HG02571 (cell line): ENCODE measurements at regions not wholly inside any gene's neighbourhood (a gene's known extent, or its start where the extent isn't known, plus 50 kb on each side); places are given as distances from the start of the nearest gene placed in this dataset.

Experiments used
- ATAC-seq: cut with Tn5 transposase; IDR thresholded peaks from one replicate; pipeline ENCODE4 v1.9.1; 2021; ENCODE audit warnings: mild to moderate bottlenecking, moderate library complexity; ENCODE audit not compliant: unreplicated experiment

DNA sequence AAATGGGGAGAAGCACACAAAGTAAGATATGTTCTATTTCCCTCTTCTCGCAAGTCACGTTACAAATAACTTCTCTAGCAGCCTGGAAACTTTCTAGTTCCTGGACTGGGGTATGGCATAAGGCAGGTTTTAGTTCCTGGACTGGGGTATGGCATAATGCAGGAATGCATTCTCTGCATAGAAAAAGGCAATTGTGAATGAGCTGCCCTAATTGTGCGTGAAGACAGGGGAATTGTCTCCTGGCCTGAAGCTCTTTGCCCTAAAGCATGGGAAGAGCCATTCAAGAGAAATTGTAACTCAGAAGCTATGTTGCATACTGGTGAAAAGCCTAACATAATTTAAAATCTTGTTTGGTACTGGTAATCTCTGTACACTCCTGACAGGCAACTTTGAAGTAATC lies 54.3 kb upstream of the CBLB start:
- ATAC-seq, result no peak

DNA sequence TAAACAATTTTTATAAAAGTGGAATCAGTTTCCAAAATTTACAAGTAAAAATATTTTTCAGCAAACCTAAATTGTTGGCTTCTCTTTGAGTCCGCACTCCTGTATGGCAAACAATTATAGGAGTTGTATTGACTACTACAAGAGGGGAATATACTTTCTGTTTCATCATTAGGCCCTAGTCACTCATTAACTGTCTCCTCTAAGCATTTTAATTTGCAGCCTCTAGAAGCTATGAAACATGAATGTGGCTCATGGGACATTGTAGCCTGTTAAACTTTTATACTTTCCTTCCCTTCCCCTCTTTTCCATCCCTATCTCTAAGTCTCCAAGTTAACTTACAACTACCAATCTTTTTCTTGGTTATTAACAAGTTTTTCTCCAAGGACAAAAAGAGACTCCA lies 58.9 kb upstream of the CBLB start:
- no peak for ATAC-seq

DNA sequence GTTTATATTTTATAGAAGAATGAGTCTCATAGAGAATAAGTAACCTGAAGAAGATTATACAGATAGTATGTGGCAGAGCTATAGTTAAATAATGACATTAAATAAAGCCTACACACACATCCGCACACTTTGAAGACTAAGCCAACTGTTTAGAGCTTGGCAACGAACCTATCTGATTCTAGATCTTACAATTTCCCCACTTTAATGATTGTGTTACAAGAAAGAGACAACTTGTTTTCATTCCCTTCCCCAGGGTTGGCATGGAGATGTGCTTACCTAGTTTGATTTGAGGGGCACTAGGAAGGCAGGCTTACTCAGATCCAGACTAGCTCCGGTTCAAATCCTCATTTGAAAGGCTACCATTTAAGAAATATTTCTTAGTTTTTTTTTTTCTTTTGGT lies 61.9 kb upstream of the CBLB start:
- ATAC-seq, result no peak

DNA sequence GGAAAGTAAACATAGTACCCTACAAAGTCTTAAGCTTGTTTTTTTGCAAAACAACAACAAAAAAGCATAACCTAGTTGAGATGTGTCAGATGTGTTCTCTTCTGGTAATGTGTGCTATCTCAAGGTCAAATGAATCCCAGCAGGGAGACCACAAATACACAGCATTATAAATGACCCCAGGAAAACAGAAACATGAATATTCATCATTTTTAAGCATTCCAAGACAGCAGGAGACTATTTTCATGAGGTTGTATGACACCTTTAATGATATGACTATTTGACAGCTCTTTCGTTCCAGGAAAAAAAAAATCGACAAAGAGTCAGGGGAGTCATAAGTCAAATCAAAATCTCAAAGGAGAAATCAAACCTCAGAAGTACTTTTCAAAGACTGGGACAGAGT lies 62.7 kb upstream of the CBLB start:
- no peak for ATAC-seq

DNA sequence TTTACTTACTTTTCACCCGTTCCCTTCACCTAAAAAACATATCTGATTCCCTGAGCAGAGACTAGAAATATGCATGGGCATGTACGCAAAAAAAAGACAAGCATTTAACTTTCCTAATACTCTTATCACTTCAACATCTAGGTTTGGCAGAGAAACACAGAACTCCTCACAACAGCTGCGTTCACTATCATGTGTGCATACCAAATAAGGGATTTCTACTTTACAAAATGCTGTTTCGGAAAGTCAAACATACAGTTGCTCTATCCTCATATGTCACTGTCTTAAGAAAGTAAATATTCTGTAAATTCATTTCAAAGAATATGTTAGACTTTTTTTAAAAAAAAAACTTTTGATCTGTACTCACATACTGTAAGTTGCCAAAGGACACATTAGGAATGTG lies 65.1 kb upstream of the CBLB start:
- ATAC-seq, result no peak

DNA sequence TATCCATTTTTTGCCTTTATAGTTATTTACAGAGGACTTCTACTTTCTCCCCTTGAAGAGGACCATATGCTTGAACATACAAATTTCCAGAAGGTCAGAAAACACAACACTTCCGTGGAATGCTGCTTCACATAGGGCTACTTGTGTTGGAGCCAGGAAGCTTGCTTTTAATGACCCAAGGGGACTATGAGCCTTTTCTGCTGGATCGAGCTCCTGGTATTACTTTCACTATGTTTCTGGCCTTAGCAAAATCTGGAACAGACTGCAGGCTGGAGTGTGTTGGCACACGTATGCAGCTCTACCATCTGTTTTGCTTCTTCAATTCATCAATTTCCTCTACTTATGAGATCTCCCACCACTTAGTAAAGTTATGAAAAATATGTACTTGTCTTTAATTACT lies 69.3 kb upstream of the CBLB start:
- no peak for ATAC-seq

DNA sequence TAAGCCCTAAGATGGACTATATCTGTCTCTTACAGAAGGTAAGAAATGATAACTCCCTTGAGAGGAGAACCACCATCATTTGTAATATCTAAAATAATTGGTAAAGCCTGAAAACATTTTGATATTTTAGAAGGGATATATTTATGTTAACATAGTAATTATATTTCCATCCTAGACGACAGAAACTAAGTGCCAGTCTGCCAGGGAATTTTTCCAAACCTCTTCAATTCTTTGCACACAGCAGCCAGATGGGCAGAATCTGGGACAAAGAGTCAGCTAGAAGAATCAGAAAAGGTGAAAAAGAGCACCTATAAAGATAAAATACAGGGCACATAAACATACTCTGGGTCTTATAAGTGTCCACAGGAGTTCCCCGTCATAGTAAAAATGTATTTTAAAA lies 70.0 kb upstream of the CBLB start:
- ATAC-seq, result no peak

DNA sequence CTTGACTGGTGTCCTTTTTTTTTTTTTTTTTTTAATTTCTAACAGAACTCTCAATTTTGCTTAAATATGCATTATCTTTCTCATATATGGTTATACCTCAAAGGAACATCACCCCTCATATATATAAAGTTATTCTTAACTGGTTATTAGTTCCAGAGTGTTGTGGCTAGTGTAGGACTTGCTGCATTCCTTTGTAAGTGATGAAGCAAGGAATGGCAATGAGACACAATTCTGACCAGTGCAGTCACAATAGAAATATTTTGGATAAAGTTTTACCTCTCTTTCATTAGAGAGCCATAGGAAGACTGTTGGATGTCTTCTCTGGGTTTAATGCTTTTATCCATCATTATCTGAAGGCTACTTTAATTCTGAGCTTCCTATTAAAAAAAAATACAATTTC lies 75.5 kb upstream of the CBLB start:
- no peak for ATAC-seq

DNA sequence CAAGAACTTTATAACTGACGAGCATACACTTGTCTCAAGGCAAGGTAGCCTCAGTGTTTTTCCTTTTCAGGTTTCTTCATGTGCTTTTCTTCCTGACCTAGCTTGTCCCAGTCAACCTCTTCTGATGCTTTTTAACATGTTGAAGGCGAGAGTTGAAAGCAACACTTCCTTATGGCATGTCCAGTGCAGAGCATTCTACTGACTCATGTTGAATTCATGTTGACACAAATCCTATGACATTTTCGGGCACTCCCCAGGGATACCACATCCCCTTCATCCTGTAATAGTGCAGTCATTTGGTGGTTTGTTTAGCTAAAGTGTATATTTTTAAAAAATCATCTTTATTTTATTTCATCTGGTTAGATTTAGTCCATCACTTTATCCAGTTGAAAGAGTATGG lies 75.9 kb upstream of the CBLB start:
- no peak for ATAC-seq

DNA sequence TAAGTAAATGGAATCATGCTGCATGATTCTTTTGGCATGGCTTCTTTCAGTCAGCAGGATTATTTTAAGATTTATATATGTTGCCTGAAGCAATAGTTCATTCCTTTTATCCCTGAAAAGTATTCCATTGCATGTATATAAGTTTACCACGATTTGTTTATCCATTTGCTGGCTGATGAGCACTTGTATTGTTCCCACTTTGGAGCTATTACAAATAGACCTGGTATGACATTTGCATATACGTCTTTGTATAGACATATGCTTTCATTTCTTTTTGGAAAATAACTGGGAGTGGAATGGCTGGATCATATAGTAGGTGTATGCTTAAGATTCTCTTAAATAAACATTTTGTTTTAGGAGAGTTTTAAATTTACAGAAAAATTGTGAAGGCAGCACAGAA lies 79.3 kb upstream of the CBLB start:
- no peak for ATAC-seq

DNA sequence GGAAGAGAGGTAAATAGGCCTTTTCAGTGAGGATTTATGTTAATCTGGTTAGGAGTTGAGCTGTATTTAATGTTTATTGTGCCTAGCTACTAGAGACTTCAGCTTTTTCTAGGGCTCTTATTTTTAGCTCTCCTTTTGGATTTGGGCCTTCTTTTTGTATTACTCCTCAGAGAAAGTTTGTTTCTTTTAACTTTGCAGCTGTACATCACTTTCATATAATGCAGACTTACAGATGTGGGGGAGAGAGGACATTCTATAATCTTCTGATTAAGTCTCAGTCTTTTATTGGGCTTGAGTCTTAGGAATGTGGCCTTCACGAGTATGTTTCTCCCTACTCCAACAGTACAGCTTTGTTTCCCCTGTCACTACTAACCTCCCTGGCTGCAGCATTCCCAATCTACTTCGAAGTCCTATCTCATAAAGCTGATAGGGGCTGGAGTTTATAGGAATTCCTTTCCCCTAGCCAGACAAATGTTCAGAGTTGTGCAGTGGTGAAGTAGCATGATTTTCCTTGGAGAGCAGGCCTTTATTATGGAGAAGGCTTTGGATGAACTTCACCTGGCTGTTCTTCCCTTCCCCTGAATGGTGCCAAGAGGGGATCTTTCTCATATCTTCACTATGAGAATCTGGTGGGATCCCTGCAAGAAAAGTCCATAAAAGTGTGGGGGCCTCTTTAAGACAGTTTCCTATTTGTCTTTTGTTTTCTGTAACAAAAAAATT lies 82.2 kb upstream of the CBLB start:
- ATAC-seq, result no peak

DNA sequence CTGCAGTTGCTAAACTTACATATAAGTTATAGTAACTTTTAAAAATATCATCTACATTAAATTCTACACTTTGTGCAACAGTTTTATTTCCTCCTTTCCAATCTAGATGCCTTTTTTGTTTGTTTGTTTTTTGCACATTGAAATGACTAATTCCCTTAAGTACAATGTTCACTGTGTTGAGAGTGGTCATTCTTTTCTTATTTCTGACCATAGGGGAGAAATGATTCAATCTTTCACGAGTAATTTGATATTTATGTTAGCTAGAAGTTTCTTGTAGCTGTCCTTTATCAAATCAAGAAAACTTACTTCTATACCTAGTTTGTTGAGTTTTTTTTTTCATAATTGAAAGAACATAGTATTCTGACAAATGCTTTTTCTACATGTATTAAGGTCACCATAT lies 85.0 kb upstream of the CBLB start:
- no peak for ATAC-seq

DNA sequence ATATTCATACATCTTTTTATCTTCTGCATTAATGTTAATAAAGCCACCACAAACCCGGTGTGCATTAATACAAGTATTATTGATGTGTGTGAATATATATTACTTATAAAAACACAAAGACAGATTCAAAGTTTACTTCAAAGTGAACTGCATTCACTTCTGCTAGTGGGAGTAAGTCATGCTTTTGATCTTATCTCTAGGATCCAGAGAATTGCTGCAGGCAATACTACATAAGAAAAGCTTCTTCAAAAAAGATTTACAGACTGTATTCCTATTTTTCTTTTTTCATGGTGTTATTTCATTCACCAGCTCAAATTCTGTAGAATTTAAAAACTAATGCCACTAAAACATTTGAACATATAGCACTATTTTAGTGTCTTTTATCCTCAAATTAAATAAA lies 87.5 kb upstream of the CBLB start:
- no peak for ATAC-seq

DNA sequence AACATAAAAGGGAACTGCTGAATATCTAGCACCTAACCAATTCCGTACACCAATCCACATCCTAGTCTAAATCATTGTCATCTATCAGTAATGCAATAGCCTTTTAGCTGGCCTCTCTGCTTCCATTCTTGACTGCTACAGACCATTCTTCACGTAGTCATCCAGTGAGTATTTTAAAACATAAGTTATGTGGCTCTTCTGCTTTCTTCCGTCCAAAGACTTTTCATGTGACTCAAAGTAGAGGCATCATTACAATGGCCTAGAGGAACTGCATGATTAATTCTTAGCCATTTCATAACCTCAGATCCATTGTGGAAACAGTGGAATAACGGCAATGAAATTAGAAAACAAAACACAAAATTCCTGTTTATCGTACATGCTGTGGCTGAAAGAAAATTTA lies 88.9 kb upstream of the CBLB start:
- ATAC-seq, result no peak

DNA sequence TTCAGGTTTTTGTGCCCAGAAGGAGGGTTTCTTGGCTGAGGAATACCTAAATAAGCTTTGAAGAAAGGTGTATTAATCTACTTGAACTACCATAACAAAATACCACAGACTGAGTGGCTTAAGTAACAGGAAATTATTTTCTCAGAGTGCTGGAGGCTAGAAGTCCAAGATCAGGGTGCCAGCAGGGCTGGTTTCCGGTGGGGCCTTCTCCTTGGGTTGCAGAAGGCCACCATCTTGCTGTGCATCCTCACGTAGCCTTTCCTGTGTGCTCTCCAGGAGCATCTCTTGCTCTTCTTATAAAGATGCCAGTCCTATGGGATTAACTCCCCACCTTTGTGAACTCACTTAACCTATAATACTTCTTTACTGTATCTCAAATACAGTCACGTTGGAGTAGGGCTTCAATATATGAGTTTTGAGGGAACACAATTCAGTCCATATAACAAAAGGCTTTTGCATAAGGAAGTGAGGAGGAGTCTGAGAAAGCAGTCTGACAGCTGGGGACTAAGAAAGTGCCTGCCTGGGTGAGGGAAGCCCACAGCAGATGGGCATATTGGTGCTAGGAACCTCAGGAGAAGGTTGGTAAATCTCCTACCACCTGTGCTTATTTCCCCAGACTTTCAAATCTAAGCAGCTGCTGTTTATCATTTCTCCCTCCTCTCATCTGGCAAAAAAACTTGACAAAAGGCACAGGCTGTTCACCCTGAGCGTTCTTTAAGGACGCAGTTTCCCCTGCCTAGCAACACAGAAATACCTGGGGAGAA lies 89.6 kb upstream of the CBLB start:
- ATAC-seq, result no peak

DNA sequence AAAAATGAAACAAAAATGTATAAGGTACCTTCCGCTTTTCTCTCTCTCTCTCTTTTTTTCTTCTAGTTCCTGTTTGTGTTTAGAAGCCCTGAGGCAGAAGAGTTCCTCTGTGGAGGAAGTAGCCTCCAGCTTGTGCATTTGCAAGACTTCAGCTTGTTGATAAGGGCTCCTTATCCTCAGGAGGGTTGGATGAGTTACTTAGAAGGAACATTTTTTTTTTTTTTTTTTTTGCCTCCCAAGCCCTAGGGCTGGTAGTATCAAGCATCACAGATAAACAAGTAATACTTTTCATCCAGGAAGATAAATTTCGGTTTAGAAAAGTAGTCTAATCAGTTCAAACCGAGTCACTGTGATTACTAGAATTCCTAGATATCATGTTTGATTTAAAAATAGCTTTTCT lies 91.0 kb upstream of the CBLB start:
- no peak for ATAC-seq

DNA sequence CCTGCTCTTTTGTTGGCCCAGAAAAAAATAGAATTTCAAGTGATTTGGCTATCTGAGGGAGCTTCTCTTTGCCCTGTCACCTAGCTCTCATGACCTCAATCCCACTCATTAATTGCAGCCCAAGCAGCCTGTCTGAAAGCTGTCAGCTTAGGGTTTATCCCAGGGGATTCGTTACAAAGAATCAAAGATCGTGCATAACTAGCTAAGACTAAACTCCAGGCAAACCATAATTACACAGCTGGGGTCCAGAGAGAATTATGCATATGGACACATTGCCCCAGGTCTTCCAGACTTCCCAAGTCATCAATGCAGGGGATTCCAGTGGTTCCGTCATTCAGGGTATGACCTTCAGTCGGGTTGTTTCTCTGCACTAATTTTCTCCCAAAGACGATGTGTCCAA lies 91.6 kb upstream of the CBLB start:
- ATAC-seq, result no peak

DNA sequence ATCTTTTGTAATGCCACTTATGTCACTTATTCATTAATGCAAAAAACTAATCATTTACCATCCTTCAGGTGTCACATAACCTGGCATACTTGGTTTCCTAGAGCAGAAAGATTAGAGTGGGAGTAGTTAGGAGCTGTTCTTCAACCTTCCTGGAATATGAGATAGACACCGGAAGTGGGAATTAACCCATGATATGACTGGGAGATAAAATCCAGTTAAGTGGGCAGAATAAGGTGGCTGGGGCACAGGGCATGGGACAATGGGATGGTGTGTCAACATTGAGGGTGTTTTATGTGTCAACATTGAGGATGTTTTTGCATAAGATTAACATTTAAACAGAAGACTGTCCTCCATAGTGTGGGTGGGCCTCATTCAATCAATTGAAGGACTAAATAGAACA lies 94.3 kb upstream of the CBLB start:
- ATAC-seq, result no peak

DNA sequence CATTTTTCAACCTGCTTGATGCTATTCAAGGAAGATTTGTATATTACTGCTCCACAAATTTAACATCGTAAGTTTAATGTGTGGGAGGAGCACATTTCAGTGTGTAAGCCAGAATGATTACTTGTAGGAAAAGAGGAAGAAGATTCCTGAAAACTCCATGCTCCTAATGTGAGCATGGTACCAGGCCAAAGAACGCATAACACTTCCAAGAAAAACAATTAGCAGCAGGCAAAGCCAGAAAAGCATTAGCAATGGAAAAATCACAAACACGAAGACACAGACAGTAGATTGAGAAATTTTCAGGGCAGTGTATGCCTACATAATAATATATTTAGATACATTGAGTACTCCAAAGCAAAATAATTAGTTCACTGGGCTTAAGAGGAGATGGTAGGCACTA lies 96.6 kb upstream of the CBLB start:
- no peak for ATAC-seq

DNA sequence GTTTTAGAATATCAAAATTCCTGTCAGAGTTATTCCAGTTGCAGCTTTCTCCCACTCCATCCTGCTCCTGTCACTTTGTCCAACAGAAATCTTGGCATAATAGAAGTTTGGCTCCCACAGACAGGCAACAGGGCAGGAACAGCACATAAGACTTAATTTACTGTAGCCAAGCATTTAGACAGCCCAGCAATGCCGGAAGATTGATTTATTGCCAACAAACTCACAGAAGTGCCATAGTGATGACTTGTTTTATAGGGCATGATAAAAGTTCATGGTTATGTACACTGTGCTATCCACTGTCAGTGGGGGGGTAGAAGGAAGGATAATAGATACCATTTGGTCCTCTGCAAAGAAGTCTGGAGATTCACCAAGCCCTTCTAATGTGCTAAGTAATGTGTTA lies 98.3 kb upstream of the CBLB start:
- no peak for ATAC-seq

DNA sequence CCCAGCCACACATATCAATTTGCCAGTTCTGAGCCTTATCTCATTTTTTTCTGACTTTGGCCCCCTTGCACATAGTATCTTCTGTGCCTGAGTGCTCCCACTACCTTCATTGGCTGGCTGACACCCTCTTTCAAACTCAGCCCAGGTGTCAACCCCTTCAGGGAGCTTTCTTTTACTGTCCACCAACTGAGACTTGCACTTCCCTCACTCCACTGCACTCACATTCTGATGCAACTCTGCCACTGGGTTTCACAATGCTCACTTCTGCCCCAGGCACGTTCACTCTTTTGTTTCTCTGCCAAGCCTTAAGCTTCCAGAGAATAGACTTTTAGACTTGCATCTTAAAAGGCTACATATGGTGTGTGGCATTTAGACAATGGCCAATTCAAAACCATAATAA lies 101.5 kb upstream of the CBLB start:
- no peak for ATAC-seq

DNA sequence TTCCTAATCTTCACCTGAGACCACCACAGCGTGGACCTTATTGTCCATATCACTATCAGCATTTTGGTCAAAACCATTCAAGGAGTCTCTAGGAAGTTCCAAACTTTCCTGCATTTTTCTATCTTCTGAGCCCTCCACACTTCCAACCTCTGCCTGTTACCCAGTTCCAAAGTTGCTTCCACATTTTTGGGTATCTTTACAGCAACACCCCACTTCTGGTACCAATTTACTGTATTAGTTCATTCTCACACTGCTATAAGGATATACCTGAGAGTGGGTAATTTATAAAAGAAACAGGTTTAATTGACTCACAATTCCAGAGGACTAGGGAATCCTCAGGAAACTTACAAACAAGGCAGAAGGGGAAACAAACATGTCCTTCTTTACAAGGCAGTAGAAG lies 103.3 kb upstream of the CBLB start:
- ATAC-seq, result no peak

DNA sequence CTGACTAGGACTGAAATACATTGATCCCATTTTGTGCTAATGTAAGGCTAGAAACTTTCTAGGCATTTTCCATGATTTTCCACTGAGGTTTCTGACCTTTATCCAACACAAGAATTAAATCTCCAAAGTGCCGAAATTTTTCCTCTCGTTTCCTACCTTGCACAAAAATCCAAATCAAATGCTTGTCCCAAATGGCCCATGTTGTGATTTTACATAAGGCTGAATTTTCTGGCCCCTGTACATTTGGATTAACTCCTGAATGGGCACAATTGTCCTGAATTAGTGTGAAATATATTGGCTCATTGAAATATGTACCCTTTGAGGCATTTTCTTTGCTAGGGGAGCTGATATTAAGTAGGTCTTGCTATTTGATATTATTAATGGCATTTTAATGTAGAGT lies 105.6 kb upstream of the CBLB start:
- no peak for ATAC-seq
